ENCODE measurements at regions not wholly inside any gene's neighbourhood (a gene's known extent, or its start where the extent isn't known, plus 50 kb on each side); places are given as distances from the start of the nearest gene placed in this dataset.

GRCh38 chr1:50318428-50318827 is 104.8 kb downstream of the DMRTA2 start:
- Histone ChIP-seq H3K27me3 (ENCODE audit: control insufficient read depth in 2 of 2, insufficient read depth in 2 of 2, low read length in 2 of 2) (no peaks in the 10 kb centered on the region), H3K79me2 (ENCODE audit: control insufficient read depth, insufficient read depth, low read length) (no peaks in the 10 kb centered on the region), H4K20me1 (replicated peaks; ENCODE audit: control insufficient read depth, insufficient read depth, low read length) (no peaks in the 10 kb centered on the region; the same call in 1 of the 2 replicates), H3K36me3 (ENCODE audit: control insufficient read depth, insufficient read depth, low read length) (no peaks in the 10 kb centered on the region), H3K9me3 (replicated peaks; ENCODE audit: control insufficient read depth, insufficient read depth, low read depth, low read length) (no peaks in the 10 kb centered on the region), H2AFZ (ENCODE audit: low read depth, low read length) (no peak overlapping the region), H3K9ac (ENCODE audit: insufficient read depth in 1 of 2, low read depth in 2 of 2, low read length in 2 of 2) (no peak overlapping the region), H3K4me2 (ENCODE audit: insufficient read depth, low read length) (no peak overlapping the region), H3K27ac (ENCODE audit: extremely low read depth, low read depth, low read length) (no peak overlapping the region), H3K4me3 (no peak overlapping the region), H3K9me1 (ENCODE audit: control insufficient read depth, insufficient read depth, low read length) (no peaks in the 10 kb centered on the region), H3K4me1 (replicated peaks in 1 of 2; ENCODE audit: control insufficient read depth in 2 of 2, insufficient read depth in 2 of 2, low read length in 2 of 2) (no peaks in the 10 kb centered on the region)
- ATAC-seq = no peak
- in situ Hi-C loops (cut with MboI) (no loop called here), intact Hi-C loops (cut with micrococcal nuclease) (no loop called here)
- BruUV-seq (replicated peaks) = no TSS peak
- DNase-seq (ENCODE audit: extremely low read depth in 1 of 4, low spot score in 3 of 4) = no peak
- CTCF ChIA-PET (ENCODE audit: low intra/inter-chr PET ratio) = no interaction called here
- POLR2A ChIA-PET = no interaction called here
- FAIRE-seq = no peak
- TF ChIP-seq ID3 (CRISPR knock-in tag; IDR thresholded peaks at IDR 0.05) (no peak), ID3 (tag; IDR thresholded peaks at IDR 0.05) (no peak), EP300 (IDR thresholded peaks at IDR 0.05; ENCODE audit: low read length) (no peak), MXI1 (IDR thresholded peaks at IDR 0.05; ENCODE audit: low read depth, low read length) (no peak), UBTF (IDR thresholded peaks at IDR 0.05; ENCODE audit: borderline replicate concordance in 1 of 2, low read depth in 2 of 2, low read length in 2 of 2) (no peak), MGA (IDR thresholded peaks at IDR 0.05) (no peak)
